ENCODE measurements at regions not wholly inside any gene's neighbourhood (a gene's known extent, or its start where the extent isn't known, plus 50 kb on each side); places are given as distances from the start of the nearest gene placed in this dataset.

GRCh38 chr13:65921933-65922332 is 1308.2 kb downstream of the PCDH9 start:
- Mint-ChIP-seq H3K4me3 (no peak overlapping the region), H3K27me3 (ENCODE audit: insufficient read depth, low read depth, poor library complexity) (no peaks in the 10 kb centered on the region), H3K9me3 (no peaks in the 10 kb centered on the region), H3K36me3 (ENCODE audit: low read depth) (no peaks in the 10 kb centered on the region), H3K27ac (no peak overlapping the region), H3K4me1 (peaks cover 8% of the 10 kb centered on the region; the same call in 1 of the 3 replicates)
- Histone ChIP-seq H3K4me3 (no peak overlapping the region), H2AFZ (no peak overlapping the region), H3K9me2 (ENCODE audit: insufficient read depth) (0 out of 2 replicates have a peak, but pooled peaks cover 4% of the 10 kb centered on the region), H3K27ac (ENCODE audit: low read depth) (no peak overlapping the region), H3K36me3 (ENCODE audit: insufficient read depth) (no peaks in the 10 kb centered on the region), H4K20me1 (replicated peaks; ENCODE audit: insufficient read depth) (no peaks in the 10 kb centered on the region), H3K27me3 (ENCODE audit: insufficient read depth) (no peaks in the 10 kb centered on the region), H3F3A (replicated peaks; ENCODE audit: low read depth) (no peaks in the 10 kb centered on the region), H3K4me1 (ENCODE audit: insufficient read depth) (0 out of 2 replicates have a peak, but pooled peaks cover under 1% of the 10 kb centered on the region), H3K79me2 (replicated peaks; ENCODE audit: insufficient read depth) (no peaks in the 10 kb centered on the region), H3K4me2 (no peak overlapping the region)
- ATAC-seq (no peak), DNase-seq (ENCODE audit: low spot score) (no peak)
- no peak for TF ChIP-seq ZNF114 (CRISPR knock-in tag; IDR thresholded peaks at IDR 0.05)
- TF ChIP-seq POLR2AphosphoS5 (IDR thresholded peaks at IDR 0.05; ENCODE audit: low read depth) = no peak
- TF ChIP-seq STAT1 (IDR thresholded peaks at IDR 0.05; ENCODE audit: unreplicated experiment) = no peak
- no peak for TF ChIP-seq CTCF (conservative IDR thresholded peaks at IDR 0.05; ENCODE audit: low read depth in 2 of 2)
- no peak for TF ChIP-seq JUNB (IDR thresholded peaks at IDR 0.05; ENCODE audit: unreplicated experiment)
- TF ChIP-seq REST (IDR thresholded peaks at IDR 0.05; ENCODE audit: unreplicated experiment) = no peak
- no peak for TF ChIP-seq EZH2phosphoT487 (IDR thresholded peaks at IDR 0.05; ENCODE audit: unreplicated experiment)
- TF ChIP-seq NANOG (IDR thresholded peaks at IDR 0.05; ENCODE audit: borderline replicate concordance) = no peak

- H3K36me3 Mint-ChIP-seq (ENCODE audit: low read depth) = no peaks in the 10 kb centered on the region
- H3K9me3 Mint-ChIP-seq = no peaks in the 10 kb centered on the region
- H3K4me1 Mint-ChIP-seq = no peaks in the 10 kb centered on the region
- no peak for DNase-seq (ENCODE audit: low spot score)
- no peak overlapping the region for H3K4me3 ChIP-seq
- no peaks in the 10 kb centered on the region for H3K36me3 ChIP-seq (ENCODE audit: insufficient read depth)
- H3F3A ChIP-seq (replicated peaks; ENCODE audit: low read depth) = no peaks in the 10 kb centered on the region
- 0 out of 2 replicates have a peak, but pooled peaks cover 4% of the 10 kb centered on the region for H3K9me2 ChIP-seq (ENCODE audit: insufficient read depth)
- H3K27me3 Mint-ChIP-seq (ENCODE audit: insufficient read depth, low read depth, poor library complexity) = no peaks in the 10 kb centered on the region
- TF ChIP-seq EZH2 (IDR thresholded peaks at IDR 0.05; ENCODE audit: low read depth, unreplicated experiment) = no peak
- no peak overlapping the region for H3K27ac Mint-ChIP-seq
- no peak for ATAC-seq
- no peaks in the 10 kb centered on the region for H4K20me1 ChIP-seq (replicated peaks; ENCODE audit: insufficient read depth)
- no peak overlapping the region for H3K4me3 Mint-ChIP-seq
- H3K27ac ChIP-seq (ENCODE audit: low read depth) = no peak overlapping the region
- no peaks in the 10 kb centered on the region for H3K4me1 ChIP-seq (ENCODE audit: insufficient read depth)
- no peaks in the 10 kb centered on the region for H3K27me3 ChIP-seq (ENCODE audit: insufficient read depth)
- H2AFZ ChIP-seq = no peak overlapping the region
- no peaks in the 10 kb centered on the region for H3K79me2 ChIP-seq (replicated peaks; ENCODE audit: insufficient read depth)
- no peak overlapping the region for H3K4me2 ChIP-seq
Measured at GRCh38 chr13:65917731-65918130, 1312.4 kb downstream of the PCDH9 start.

Measured in GM23338 (cell line).